ENCODE measurements at regions not wholly inside any gene's neighbourhood (a gene's known extent, or its start where the extent isn't known, plus 50 kb on each side); places are given as distances from the start of the nearest gene placed in this dataset.

- TF ChIP-seq ZNF677 (tag by site-specific recombination; IDR thresholded peaks at IDR 0.05) (no peak), KLF17 (tag by site-specific recombination; IDR thresholded peaks at IDR 0.05) (no peak), ZNF416 (tag by site-specific recombination; IDR thresholded peaks at IDR 0.05) (no peak), ZNF548 (tag by site-specific recombination; IDR thresholded peaks at IDR 0.05) (no peak), ZNF776 (tag by site-specific recombination; IDR thresholded peaks at IDR 0.05; ENCODE audit: borderline replicate concordance) (no peak), HOXC10 (CRISPR knock-in tag; IDR thresholded peaks at IDR 0.05) (no peak), INSM2 (tag by site-specific recombination; IDR thresholded peaks at IDR 0.05) (no peak)
Observed at GRCh38 chr2:16255120-16255519, 314.8 kb downstream of the MYCN start (continued).

- no peaks in the 10 kb centered on the region for H3K9me3 ChIP-seq (ENCODE audit: control insufficient read depth, insufficient read depth, low read depth, low read length)
- H3K36me3 ChIP-seq (ENCODE audit: control insufficient read depth in 2 of 2, insufficient read depth in 1 of 2, low read length in 2 of 2): no peaks in the 10 kb centered on the region
- H3K27ac ChIP-seq (ENCODE audit: extremely low read depth, low read depth, low read length): no peak overlapping the region
- H3K4me3 ChIP-seq (ENCODE audit: low read depth, low read length): no peak overlapping the region
- ChIA-PET CTCF (interaction anchor here (0.6 kb wide), 1 partner anchor 175 kb away, joined by 3 read pairs; no protein-coding TSS in a partner anchor), POLR2A (no interaction called here)
- TF ChIP-seq ZNF629 (tag by site-specific recombination; IDR thresholded peaks at IDR 0.05): no peak
- TF ChIP-seq PRDM1 (tag by site-specific recombination; IDR thresholded peaks at IDR 0.05): no peak
- TF ChIP-seq ZNF501 (tag by site-specific recombination; IDR thresholded peaks at IDR 0.05): no peak
- no peak for TF ChIP-seq PBX3 (CRISPR knock-in tag; IDR thresholded peaks at IDR 0.05)
- TF ChIP-seq ZFP3 (tag by site-specific recombination; IDR thresholded peaks at IDR 0.05; ENCODE audit: low read depth): no peak
- no peak for TF ChIP-seq ZNF184 (tag by site-specific recombination; IDR thresholded peaks at IDR 0.05)
- TF ChIP-seq ZBTB44 (tag by site-specific recombination; IDR thresholded peaks at IDR 0.05): no peak
- no peak for TF ChIP-seq ZNF398 (tag by site-specific recombination; IDR thresholded peaks at IDR 0.05)
- no peak for TF ChIP-seq ZNF19 (tag by site-specific recombination; IDR thresholded peaks at IDR 0.05; ENCODE audit: low read depth)
- no peak for TF ChIP-seq ZNF140 (tag by site-specific recombination; IDR thresholded peaks at IDR 0.05)
- no peaks in the 10 kb centered on the region for H3K4me1 ChIP-seq (ENCODE audit: control insufficient read depth, insufficient read depth, low read length)
Observed at GRCh38 chr2:16254356-16254965, 314.1 kb downstream of the MYCN start.
